H9 (cell line): ENCODE measurements at regions not wholly inside any gene's neighbourhood (a gene's known extent, or its start where the extent isn't known, plus 50 kb on each side); places are given as distances from the start of the nearest gene placed in this dataset.

Experiments
- DNase-seq: peaks from one replicate; pipeline ENCODE4 v3.0.0-alpha.2; 2017
- H2AFZ ChIP-seq: one replicate; pipeline ENCODE4 v1.6.1; 2013; ENCODE audit warnings: mild to moderate bottlenecking, low read length, control low read depth, moderate library complexity
- H2AK5ac ChIP-seq: 2 replicates; pipeline ENCODE4 v1.6.1; 2013; ENCODE audit warnings: low read length, control low read depth, mixed read lengths; ENCODE audit not compliant: insufficient read length
- H2BK120ac ChIP-seq: one replicate; pipeline ENCODE4 v1.6.1; 2013; ENCODE audit warnings: low read depth, mild to moderate bottlenecking, low read length, control low read depth, inconsistent platforms; ENCODE audit not compliant: poor library complexity, severe bottlenecking
- H2BK12ac ChIP-seq: 2 replicates; pipeline ENCODE4 v1.6.1; 2013; ENCODE audit warnings: low read length, control low read depth, mixed read lengths, low read depth; ENCODE audit not compliant: insufficient read length
- H2BK15ac ChIP-seq: 2 replicates; pipeline ENCODE4 v1.6.1; 2013; ENCODE audit warnings: low read depth, low read length, control low read depth
- H2BK20ac ChIP-seq: one replicate; pipeline ENCODE4 v1.6.1; 2013; ENCODE audit warnings: low read depth, mild to moderate bottlenecking, low read length, control low read depth, inconsistent platforms; ENCODE audit not compliant: poor library complexity, severe bottlenecking
- H2BK5ac ChIP-seq: 2 replicates; pipeline ENCODE4 v1.6.1; 2013; ENCODE audit warnings: low read length, control low read depth, mixed read lengths; ENCODE audit not compliant: insufficient read length
- H3K14ac ChIP-seq: 2 replicates; pipeline ENCODE4 v1.6.1; 2013; ENCODE audit warnings: low read length, control low read depth; ENCODE audit not compliant: insufficient read depth
- H3K18ac ChIP-seq: 2 replicates; pipeline ENCODE4 v1.6.1; 2013; ENCODE audit warnings: low read depth, mild to moderate bottlenecking, mixed read lengths, low read length, control low read depth; ENCODE audit not compliant: insufficient read length
- H3K23ac ChIP-seq: 2 replicates; pipeline ENCODE4 v1.6.1; 2013; ENCODE audit warnings: low read length, control low read depth, mixed read lengths, low read depth; ENCODE audit not compliant: insufficient read length
- H3K23me2 ChIP-seq: 2 replicates; pipeline ENCODE4 v1.6.1; 2013; ENCODE audit warnings: low read depth, mild to moderate bottlenecking, mixed read lengths, low read length, control low read depth; ENCODE audit not compliant: insufficient read length, poor library complexity, severe bottlenecking
- H3K27ac ChIP-seq: 2 replicates; pipeline ENCODE4 v1.5.1; 2013; ENCODE audit warnings: low read length, control low read depth, mixed read lengths, low read depth; ENCODE audit not compliant: insufficient read length
- H3K27me3 ChIP-seq: 2 replicates; pipeline ENCODE4 v1.6.1; 2013; ENCODE audit warnings: low read length, control low read depth, inconsistent platforms; ENCODE audit not compliant: insufficient read depth
- H3K4ac ChIP-seq: 2 replicates; pipeline ENCODE4 v1.6.1; 2013; ENCODE audit warnings: low read depth, mild to moderate bottlenecking, control low read depth, inconsistent platforms, low read length, moderate library complexity
- H3K4me1 ChIP-seq: 2 replicates; pipeline ENCODE4 v1.6.1; 2013; ENCODE audit warnings: low read length, control low read depth, inconsistent platforms; ENCODE audit not compliant: insufficient read depth
- H3K4me2 ChIP-seq: 2 replicates; pipeline ENCODE4 v1.6.1; 2013; ENCODE audit warnings: low read length, control low read depth, mixed read lengths; ENCODE audit not compliant: insufficient read length, insufficient read depth
- H3K56ac ChIP-seq: 2 replicates; pipeline ENCODE4 v1.6.1; 2013; ENCODE audit warnings: low read depth, mild to moderate bottlenecking, mixed read lengths, low read length, control low read depth; ENCODE audit not compliant: insufficient read length
- H3K79me1 ChIP-seq: 2 replicates; pipeline ENCODE4 v1.6.1; 2013; ENCODE audit warnings: low read depth, mild to moderate bottlenecking, moderate library complexity, low read length, control low read depth, inconsistent platforms; ENCODE audit not compliant: insufficient read depth, poor library complexity, severe bottlenecking
- H3K79me2 ChIP-seq: 2 replicates; pipeline ENCODE4 v1.6.1; 2013; ENCODE audit warnings: low read length, control low read depth, inconsistent platforms; ENCODE audit not compliant: insufficient read depth
- H3K9ac ChIP-seq: 2 replicates; pipeline ENCODE4 v1.6.1; 2013; ENCODE audit warnings: low read length, control low read depth, mixed read lengths; ENCODE audit not compliant: insufficient read length; ENCODE audit errors: extremely low read depth
- H3K9me3 ChIP-seq: one replicate; pipeline ENCODE4 v1.6.1; 2013; ENCODE audit warnings: low read depth, low read length, inconsistent platforms; ENCODE audit not compliant: control insufficient read depth
- H3T11ph ChIP-seq: one replicate; pipeline ENCODE4 v1.6.1; 2013; ENCODE audit warnings: mild to moderate bottlenecking, low read length, control low read depth, inconsistent platforms
- H4K20me1 ChIP-seq: one replicate; pipeline ENCODE4 v1.6.1; 2013; ENCODE audit not compliant: control insufficient read depth, insufficient read length, insufficient read depth
- H4K5ac ChIP-seq: 2 replicates; pipeline ENCODE4 v1.6.1; 2013; ENCODE audit warnings: low read depth, mild to moderate bottlenecking, mixed read lengths, low read length, control low read depth; ENCODE audit not compliant: insufficient read length
- H4K8ac ChIP-seq: replicated peaks from 2 replicates; pipeline ENCODE4 v1.6.1; 2013; ENCODE audit warnings: low read length, control low read depth, mixed read lengths, low read depth; ENCODE audit not compliant: insufficient read length
- H4K91ac ChIP-seq: 2 replicates; pipeline ENCODE4 v1.6.1; 2013; ENCODE audit warnings: low read depth, mild to moderate bottlenecking, moderate library complexity, mixed read lengths, low read length, control low read depth; ENCODE audit not compliant: insufficient read length
- H3K27ac Mint-ChIP-seq, 3 experiments: 2 replicates in 2 of 3; 3 replicates in 1 of 3; pipeline ENCODE4 v1.8.0; 2020 to 2021; ENCODE audit warnings: mixed read lengths in 3 of 3, mild to moderate bottlenecking in 1 of 3, moderate library complexity in 1 of 3
- H3K27me3 Mint-ChIP-seq: 2 replicates; pipeline ENCODE4 v1.8.0; 2021; ENCODE audit warnings: low read depth, mild to moderate bottlenecking, moderate library complexity, mixed read lengths
- H3K36me3 Mint-ChIP-seq, 3 experiments: 2 replicates in 2 of 3; 3 replicates in 1 of 3; pipeline ENCODE4 v1.8.0; 2020 to 2021; ENCODE audit warnings: low read depth in 3 of 3, mixed read lengths in 3 of 3; ENCODE audit not compliant: insufficient read depth in 1 of 3
- H3K4me1 Mint-ChIP-seq, 2 experiments: 2 replicates each; pipeline ENCODE4 v1.8.0; 2020; ENCODE audit warnings: mixed read lengths in 2 of 2
- H3K4me3 Mint-ChIP-seq, 2 experiments: 2 replicates in 1 of 2; 3 replicates in 1 of 2; pipeline ENCODE4 v1.8.0; 2020 to 2021; ENCODE audit warnings: mild to moderate bottlenecking in 2 of 2, mixed read lengths in 2 of 2, moderate library complexity in 1 of 2
- H3K9me3 Mint-ChIP-seq, 2 experiments: 2 replicates in 1 of 2; 3 replicates in 1 of 2; pipeline ENCODE4 v1.8.0; 2020; ENCODE audit warnings: mild to moderate bottlenecking in 2 of 2, mixed read lengths in 2 of 2, moderate library complexity in 1 of 2
- WGBS: extraction: QIAGEN DNeasy Blood & Tissue Kit; methylation state at CpG from one replicate; pipeline ENCODE4 v1.1.7; 2013; ENCODE audit warnings: missing lambda C conversion rate, low lambda C conversion rate, mixed read lengths; ENCODE audit not compliant: insufficient read length; ENCODE audit errors: extremely low coverage; 5-methylcytosine and 5-hydroxymethylcytosine counted together
- TF ChIP-seq, protein P1 (sequence below): fragments of 200-600 bp; sonication (generic); conservative IDR thresholded peaks from 3 replicates; pipeline ENCODE4 v1.8.0; 2021; ENCODE audit warnings: antibody characterized with exemption, mild to moderate bottlenecking

DNA sequence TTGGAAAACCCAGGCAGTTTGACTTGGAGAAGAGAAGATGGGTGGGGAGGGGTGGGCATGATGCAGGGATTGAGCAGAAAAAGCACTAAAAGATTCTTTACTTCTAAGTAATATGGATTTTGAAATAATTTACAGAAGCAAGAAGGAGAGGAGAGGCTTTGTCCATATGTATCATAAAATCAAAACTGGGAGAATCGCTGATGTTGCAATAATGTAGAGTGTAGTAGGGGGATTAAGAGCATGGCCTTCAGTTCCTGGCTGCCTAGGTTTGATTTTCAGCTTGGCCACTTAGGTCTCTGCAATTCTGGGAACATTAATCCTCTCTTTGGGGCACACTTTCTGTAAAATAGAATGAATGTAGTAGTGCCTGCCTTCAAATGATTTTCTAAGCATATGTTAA lies 1760.4 kb upstream of the CELF4 start:
- TF ChIP-seq, protein P1, sequence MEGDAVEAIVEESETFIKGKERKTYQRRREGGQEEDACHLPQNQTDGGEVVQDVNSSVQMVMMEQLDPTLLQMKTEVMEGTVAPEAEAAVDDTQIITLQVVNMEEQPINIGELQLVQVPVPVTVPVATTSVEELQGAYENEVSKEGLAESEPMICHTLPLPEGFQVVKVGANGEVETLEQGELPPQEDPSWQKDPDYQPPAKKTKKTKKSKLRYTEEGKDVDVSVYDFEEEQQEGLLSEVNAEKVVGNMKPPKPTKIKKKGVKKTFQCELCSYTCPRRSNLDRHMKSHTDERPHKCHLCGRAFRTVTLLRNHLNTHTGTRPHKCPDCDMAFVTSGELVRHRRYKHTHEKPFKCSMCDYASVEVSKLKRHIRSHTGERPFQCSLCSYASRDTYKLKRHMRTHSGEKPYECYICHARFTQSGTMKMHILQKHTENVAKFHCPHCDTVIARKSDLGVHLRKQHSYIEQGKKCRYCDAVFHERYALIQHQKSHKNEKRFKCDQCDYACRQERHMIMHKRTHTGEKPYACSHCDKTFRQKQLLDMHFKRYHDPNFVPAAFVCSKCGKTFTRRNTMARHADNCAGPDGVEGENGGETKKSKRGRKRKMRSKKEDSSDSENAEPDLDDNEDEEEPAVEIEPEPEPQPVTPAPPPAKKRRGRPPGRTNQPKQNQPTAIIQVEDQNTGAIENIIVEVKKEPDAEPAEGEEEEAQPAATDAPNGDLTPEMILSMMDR: no peak
- Histone ChIP-seq H3K27ac (no peak overlapping the region), H2BK15ac (no peak overlapping the region), H3T11ph (no peak overlapping the region), H2AK5ac (no peak overlapping the region), H3K56ac (no peak overlapping the region), H4K8ac (no peak overlapping the region), H3K23me2 (no peaks in the 10 kb centered on the region), H2BK12ac (no peak overlapping the region), H2BK20ac (no peak overlapping the region), H3K27me3 (no peaks in the 10 kb centered on the region), H3K4ac (no peak overlapping the region), H2BK120ac (no peak overlapping the region), H4K5ac (no peak overlapping the region), H3K9me3 (no peaks in the 10 kb centered on the region), H3K14ac (no peak overlapping the region), H3K79me1 (no peaks in the 10 kb centered on the region), H3K18ac (no peak overlapping the region), H3K4me1 (no peaks in the 10 kb centered on the region), H4K20me1 (no peaks in the 10 kb centered on the region), H3K9ac (no peak overlapping the region), H2BK5ac (no peak overlapping the region), H4K91ac (no peak overlapping the region), H3K79me2 (no peaks in the 10 kb centered on the region), H3K4me2 (no peak overlapping the region), H3K23ac (no peak overlapping the region), H2AFZ (no peak overlapping the region)
- WGBS: no CpG with 5 or more reads among the region's 1 CpG
- Mint-ChIP-seq H3K27me3 (no peaks in the 10 kb centered on the region), H3K9me3 (no peaks in the 10 kb centered on the region), H3K4me1 (peaks cover 4 to 5% of the 10 kb centered on the region in 2 experiments; a peak in 3 of 4 replicates), H3K4me3 (no peak overlapping the region), H3K27ac (no peak overlapping the region), H3K36me3 (no peaks in the 10 kb centered on the region)
- no peak for DNase-seq
